Stimulated activated naive CD4-positive, alpha-beta T cell treated with Interleukin-2 at 50 U/mL for 16 hours (primary cell): ENCODE measurements at regions not wholly inside any gene's neighbourhood (a gene's known extent, or its start where the extent isn't known, plus 50 kb on each side); places are given as distances from the start of the nearest gene placed in this dataset.

Experiments
- DNase-seq: peaks from one replicate; lab custom pipeline; 2025; lab: John Stamatoyannopoulos, UW

- no peak for DNase-seq
These were observed 55.6 kb downstream of the ZNF281 start for GRCh38 chr1:200354243-200354642.

GRCh38 chr1:200353232-200353631 lies 56.6 kb downstream of the ZNF281 start:
- DNase-seq, result no peak

DNA sequence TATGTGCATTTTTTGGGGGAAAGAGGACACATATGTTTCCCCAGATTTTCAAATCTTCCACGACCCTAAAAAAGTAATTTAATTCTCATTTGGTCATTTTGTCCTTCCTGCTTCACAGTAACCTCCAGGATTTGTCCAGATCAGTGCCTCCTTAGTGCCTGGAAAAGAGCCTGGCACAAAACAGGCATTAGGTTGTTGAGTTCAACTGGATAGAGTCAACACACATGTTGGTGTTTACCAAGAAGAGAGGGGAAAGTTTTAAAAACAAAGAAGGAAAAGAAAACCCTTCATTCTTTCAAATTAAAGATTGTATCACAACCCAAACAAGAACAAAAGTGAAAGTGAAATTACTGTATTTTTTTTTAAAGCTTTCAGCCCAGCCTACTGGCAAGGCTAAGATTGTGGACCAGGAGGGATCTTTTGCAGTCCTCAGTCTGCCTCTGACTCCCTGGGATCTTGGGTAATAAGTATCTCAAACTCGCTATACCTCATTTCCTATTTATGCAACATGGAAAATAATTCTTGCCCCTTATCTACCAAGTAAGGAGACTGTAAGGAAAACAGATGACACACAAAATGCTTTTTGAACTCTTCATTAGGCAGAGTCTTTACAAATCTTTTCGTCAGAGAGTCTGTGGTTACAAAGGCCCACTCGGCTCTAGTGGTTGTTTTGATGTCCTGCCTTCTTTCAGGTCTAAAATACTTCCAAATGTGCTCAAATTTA lies 57.8 kb downstream of the ZNF281 start:
- no peak for DNase-seq

- no peak for DNase-seq
These were observed 58.4 kb downstream of the ZNF281 start for GRCh38 chr1:200351425-200351824.

- DNase-seq, result no peak
These were observed 63.1 kb downstream of the ZNF281 start for GRCh38 chr1:200346700-200347099.

DNA sequence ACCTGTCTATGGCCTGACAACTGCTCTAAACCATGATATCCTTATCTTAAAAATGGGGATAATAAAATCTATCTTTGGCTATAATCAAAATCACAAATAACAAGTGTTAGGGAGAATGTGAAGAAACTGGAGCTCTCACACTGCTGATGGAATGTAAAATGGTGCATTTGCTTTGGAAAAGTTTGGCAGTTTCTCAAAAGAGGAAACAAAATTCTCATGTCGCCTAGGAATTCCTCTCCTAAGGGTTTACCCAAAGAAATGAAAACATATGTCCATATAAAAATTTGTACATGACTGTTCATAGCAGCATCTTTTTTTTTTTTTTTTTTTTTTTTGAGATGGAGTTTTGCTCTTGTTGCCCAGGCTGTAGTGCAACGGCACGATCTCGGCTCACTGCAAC lies 64.3 kb downstream of the ZNF281 start:
- DNase-seq, result no peak

DNA sequence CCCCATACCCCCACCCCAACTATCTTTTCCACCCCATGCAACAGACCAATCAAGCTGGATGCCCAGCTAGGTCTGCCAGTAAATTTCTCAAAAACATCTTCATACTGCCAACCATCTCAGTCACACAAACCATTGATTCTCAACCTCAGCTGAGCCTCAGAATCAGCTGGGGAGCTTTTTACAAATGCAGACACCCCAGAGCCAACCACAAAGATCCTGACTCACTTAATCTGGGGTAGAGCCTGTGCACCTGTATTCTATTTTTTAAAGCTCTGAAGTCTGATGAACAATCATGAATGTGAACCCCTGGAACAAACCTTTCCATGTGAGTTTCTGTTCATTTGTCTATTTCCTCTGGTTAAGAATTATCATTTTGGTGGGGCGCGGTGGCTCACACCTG lies 66.0 kb downstream of the ZNF281 start:
- DNase-seq, result no peak

DNA sequence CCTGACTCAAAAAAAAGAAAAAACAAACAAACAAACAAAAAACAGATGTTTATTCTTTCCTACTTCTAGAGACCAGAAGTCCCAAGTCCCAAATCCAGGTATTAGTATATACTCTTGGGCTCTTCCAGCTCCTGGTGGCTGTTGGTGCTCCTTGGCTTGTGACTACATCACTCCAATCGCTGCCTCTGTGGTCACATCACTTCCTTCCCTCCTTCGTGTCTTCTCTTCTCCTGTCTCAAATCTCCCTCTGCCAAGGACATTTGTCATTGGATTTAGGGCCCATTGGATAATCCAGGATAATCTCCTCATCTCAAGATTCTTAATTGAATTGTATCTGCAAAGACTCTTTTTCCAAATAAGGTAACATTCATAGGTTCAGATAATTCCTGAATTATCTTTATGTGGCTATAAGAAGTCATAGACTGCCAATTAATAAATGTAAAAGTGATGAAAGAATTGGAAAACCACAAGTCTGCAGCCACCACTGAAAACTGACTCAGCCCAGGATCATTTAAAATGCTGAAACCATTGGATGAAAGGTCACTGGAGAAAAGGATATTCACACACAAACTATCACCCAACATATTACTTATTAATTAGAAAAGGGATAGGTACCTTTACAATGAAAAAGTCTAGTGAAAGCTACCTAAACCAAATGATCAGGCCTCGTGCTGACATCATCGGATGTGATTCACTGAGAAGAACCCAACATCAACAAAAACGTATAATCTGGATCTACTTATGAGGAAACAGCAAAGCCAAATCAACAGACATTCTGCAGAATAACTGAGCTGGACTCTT lies 67.1 kb downstream of the ZNF281 start:
- DNase-seq, result no peak

DNA sequence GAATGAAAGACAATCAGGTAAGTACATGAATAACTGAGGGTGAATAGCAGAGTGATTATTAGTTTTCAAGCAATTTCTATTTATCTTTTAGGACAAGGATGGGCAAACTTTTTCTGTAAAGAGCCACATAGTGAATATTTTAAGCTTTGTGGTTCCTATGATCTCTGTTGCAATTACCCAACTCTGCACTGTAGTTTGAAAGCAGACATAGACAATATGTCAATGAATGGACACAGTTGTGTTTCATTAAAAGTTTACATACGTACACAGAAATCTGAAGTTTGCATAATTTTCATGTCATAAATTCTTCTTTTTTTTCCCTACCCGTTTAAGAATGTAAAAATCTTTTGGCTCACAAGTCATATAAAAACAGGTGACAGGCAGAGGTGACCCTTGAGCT lies 71.4 kb downstream of the ZNF281 start:
- no peak for DNase-seq

DNA sequence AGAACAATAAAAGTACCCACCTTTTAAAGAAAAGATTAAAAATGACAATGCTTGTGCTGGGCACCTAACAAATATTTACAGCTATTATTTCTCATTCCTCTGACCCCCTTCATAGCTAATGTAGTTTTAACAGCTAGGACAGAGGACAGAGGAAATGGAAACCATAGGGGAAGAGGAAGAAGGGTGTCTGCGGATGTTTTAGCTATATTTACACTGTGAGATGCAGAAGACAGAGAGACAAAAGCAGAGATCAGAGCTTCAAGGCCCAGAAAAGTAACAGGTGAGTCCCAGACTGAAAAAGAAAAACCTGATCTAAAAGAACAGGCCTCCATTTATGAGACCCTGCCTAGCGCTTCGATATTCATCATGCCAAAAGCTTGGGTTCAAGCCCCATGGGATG lies 72.0 kb downstream of the ZNF281 start:
- no peak for DNase-seq

- no peak for DNase-seq
These were observed 72.4 kb downstream of the ZNF281 start for GRCh38 chr1:200337410-200337809.

DNA sequence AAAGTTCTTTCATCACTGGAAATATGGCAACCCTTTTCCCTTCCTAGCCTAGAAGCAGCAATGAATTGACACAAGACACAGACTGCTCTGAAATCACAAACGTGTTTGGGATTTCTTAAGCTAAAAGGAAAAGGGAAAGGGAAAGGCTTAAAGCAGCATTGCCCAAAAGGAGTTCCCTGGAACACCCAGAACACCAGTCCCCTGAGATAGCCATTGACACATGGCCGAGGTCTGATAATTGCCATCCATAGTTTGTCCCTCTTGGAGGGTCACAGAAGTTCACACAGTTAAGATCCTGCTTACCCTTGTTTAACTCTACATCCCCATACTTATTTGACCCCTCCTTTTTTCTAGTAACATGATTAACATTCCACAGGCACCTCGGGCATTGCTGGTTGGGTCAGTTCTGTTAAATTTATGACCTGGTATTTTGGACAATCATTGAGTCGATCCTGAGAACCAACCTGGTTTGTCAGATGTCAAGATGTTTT lies 72.9 kb downstream of the ZNF281 start:
- DNase-seq, result no peak

GRCh38 chr1:200336101-200336845 lies 73.6 kb downstream of the ZNF281 start:
- DNase-seq, result no peak

GRCh38 chr1:200334661-200335256 lies 75.1 kb downstream of the ZNF281 start:
- DNase-seq, result no peak

DNA sequence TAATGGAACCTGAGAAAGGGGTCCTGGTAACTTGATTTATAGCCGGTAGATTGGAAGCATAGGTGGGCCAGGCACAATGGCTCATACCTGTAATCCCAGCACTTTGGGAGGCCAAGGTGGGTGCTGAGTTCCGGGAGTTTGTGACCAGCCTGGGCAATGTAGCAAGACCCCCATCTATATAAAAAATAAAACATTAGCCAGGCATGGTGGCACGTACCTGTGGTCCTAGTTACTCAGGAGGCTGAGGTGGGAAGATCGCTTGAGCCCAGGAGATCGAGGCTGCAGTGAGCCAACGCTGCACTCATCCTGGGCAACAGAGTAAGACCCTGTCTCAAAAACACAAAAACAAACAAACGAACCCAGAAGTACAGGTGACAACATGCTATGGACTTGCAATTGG lies 76.5 kb downstream of the ZNF281 start:
- no peak for DNase-seq

GRCh38 chr1:200332716-200333115 lies 77.1 kb downstream of the ZNF281 start:
- no peak for DNase-seq

DNA sequence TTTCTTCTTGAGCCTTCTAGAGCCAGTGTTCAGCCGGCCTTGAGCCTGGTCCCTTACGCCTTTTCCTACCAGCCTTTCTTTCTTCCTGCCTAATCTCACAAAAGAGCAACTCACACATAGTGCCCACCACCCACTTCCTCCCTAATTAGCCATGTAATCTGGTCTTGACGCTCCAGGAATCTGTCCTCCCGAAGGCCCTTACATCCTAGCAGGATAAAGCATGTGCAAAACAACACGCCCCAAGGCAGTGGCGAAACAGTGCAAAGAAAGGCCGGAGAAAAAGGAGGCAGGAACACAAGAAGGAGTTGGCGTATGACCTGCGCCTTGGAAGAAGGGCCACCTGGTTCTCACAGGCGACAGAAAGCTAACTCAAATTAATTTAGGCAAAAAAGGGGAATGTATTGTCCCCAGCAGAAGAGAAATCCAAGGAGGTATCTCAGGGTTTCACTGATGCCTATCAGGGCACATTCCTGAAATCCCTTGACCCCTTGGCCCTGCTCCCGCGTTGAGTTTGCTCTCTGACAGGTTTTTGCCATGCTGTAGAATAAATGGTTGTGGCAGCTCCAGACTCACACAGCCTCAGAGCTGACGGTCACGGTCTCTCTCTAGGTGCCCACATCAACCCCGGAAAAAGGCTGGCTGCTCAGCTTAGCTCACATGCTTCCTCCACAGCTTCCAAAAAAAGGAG lies 79.0 kb downstream of the ZNF281 start:
- no peak for DNase-seq

- no peak for DNase-seq
These were observed 80.5 kb downstream of the ZNF281 start for GRCh38 chr1:200329208-200329882.

DNA sequence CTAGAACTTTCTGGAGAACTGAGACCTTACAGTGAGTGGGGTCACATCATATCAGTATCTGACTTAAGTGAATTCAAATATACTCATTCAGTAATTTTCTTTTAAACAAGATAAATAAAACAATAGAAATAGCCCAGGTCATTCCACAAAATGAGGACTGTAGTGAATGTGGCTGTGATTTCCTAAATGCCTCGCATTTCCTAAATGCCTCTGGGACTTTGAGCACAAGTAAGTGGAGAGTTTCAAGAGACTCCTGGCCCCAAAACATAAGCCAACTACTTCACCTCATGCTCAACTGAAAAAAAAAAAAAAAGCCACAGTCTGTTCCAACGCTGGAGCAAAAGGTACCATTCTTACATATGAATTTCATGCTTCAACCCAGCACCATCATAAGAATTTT lies 81.5 kb downstream of the ZNF281 start:
- DNase-seq, result no peak

DNA sequence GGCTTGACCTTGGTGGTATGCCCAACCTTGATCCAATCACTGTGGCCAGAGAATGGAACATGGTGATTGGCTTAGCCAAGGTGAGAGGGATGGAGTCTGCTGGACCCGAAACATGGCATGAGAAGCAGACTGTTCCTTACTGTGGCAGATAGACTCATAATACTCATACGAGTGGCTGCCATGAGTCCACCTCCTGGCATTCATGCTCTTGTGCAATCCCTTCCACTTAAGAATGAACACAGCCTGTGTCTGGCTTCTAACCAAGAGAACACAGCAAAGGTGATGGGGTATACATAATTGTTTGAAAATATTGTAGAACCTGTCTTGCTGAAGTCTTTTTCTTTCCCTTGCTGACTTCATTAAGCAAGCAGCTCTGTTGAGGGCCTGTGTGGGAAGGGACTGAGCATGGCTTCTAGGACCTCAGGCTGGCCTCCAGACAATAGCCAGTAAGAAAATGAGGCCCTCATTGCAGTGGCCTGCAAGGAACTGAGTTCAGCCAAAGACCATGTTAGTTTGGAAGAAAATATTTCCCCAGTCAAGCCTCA lies 85.9 kb downstream of the ZNF281 start:
- no peak for DNase-seq

- no peak for DNase-seq
These were observed 90.7 kb downstream of the ZNF281 start for GRCh38 chr1:200319148-200319547.
